Astrocyte of the cerebellum (primary cell): ENCODE measurements at regions not wholly inside any gene's neighbourhood (a gene's known extent, or its start where the extent isn't known, plus 50 kb on each side); places are given as distances from the start of the nearest gene placed in this dataset.

Experiments used
- DNase-seq: peaks from one replicate; pipeline ENCODE4 v3.0.0-alpha.2; 2011; ENCODE audit warnings: low read depth
- H3K4me3 ChIP-seq: 2 replicates; pipeline ENCODE4 v1.5.1; 2011; ENCODE audit warnings: mild to moderate bottlenecking, low read depth, low read length, moderate library complexity
- CTCF ChIP-seq: IDR thresholded peaks from 2 replicates; pipeline ENCODE4 v1.5.1; 2012; ENCODE audit warnings: low read length, low read depth, moderate library complexity, mild to moderate bottlenecking; ENCODE audit errors: missing control alignments
- in situ Hi-C: cut with HindIII; loops from 2 replicates; pipeline ENCODE4 v1.10.0; 2017; ENCODE audit warnings: low sequenced_read_pairs

GRCh38 chr14:62076825-62077605 lies 314.8 kb downstream of the SNAPC1 start:
- TF ChIP-seq CTCF, result no peak
- DNase-seq, result no peak
- in situ Hi-C loops, result no loop called here
- H3K4me3 ChIP-seq, result no peak overlapping the region

- no peak for TF ChIP-seq CTCF
- in situ Hi-C loops, result no loop called here
- H3K4me3 ChIP-seq, result no peak overlapping the region
- no peak for DNase-seq
Measured at GRCh38 chr14:62077676-62078261, 315.5 kb downstream of the SNAPC1 start.

- in situ Hi-C loops, result no loop called here
Measured at GRCh38 chr14:62079038-62079437, 316.8 kb downstream of the SNAPC1 start.

GRCh38 chr14:62081012-62081612 lies 318.9 kb downstream of the SNAPC1 start:
- in situ Hi-C loops, result no loop called here
- DNase-seq, result no peak
- no peak overlapping the region for H3K4me3 ChIP-seq
- TF ChIP-seq CTCF, result no peak

More at GRCh38 chr14:62079038-62079437, 316.8 kb downstream of the SNAPC1 start:
- H3K4me3 ChIP-seq, result no peak overlapping the region
- no peak for TF ChIP-seq CTCF
- no peak for DNase-seq

GRCh38 chr14:62081951-62082350 lies 319.7 kb downstream of the SNAPC1 start:
- no peak for DNase-seq

GRCh38 chr14:62082779-62083178 lies 320.6 kb downstream of the SNAPC1 start:
- no peak for TF ChIP-seq CTCF
- DNase-seq, result no peak
- in situ Hi-C loops, result no loop called here
- no peak overlapping the region for H3K4me3 ChIP-seq

More at GRCh38 chr14:62081951-62082350, 319.7 kb downstream of the SNAPC1 start:
- in situ Hi-C loops, result no loop called here
- no peak overlapping the region for H3K4me3 ChIP-seq
- TF ChIP-seq CTCF, result no peak
